HG03469 (cell line): ENCODE measurements at regions not wholly inside any gene's neighbourhood (a gene's known extent, or its start where the extent isn't known, plus 50 kb on each side); places are given as distances from the start of the nearest gene placed in this dataset.
"Not testable (repeated sequence)": the region's sequence is repeated elsewhere in the genome, so short reads cannot be mapped to it uniquely, and the experiment has no call there.

Experiments
- ATAC-seq: cut with Tn5 transposase; IDR thresholded peaks from one replicate; pipeline ENCODE4 v1.9.1; 2021; ENCODE audit warnings: mild to moderate bottlenecking, moderate library complexity, moderate number of reproducible peaks; ENCODE audit not compliant: unreplicated experiment

DNA sequence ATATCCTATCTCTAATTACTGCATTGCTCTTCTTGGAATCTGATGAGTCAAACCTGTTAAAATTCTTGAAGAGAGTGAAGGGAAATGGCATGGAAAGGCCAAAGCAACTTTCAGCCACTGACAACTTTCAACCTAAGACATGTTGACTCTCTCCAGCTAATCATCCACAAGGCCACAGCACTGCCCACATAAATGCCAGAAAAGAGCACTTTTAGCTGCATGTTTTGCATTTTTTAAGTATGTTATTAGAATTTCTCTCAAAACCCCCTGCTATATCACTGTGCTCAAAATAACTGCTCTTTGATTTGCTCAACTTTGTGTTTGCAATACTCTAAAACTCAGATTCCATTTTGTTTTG, 352.5 kb downstream of the ADGRL2 start:
- ATAC-seq = no peak

DNA sequence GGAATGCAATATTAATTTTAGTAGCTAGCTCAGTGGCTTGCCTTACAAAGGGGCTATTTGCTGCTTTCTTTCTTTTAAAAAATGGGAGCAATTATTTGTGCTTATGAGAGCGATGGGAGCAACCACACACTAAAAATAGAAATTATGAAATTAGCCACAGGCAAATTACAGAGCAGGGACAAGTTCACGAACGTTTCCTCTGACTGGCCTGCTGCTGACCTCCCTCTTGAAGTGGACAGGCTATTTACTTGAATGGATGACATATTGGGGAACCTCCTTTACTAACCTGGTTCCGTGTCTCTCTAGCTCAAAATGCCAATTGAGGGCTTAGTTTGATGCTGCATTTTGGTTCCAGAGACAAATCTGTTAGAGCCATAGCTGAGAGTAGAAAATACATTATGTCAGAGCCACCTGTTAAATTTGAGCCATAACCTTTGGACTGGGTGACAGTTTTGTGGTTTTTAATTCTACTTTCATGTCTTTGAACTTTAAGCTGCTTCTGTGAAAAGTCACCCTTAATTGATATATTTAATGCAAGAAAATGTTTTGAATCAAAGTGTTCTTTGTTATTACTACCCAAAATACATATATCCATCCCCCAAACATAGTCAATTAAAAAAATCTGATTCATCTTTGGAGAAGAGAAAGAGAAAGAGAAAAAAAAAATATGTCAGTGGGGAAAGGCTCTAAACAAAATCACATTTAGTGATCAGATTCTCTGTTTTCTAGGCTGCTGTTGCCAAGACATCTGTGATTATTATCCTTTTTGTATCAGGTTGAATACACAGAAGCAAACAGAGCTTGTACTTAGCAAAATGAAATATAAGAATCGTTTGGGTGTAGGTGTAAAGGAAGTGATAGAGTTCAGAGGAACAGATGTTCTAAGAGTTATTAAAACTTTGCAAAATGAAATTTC, 351.9 kb downstream of the ADGRL2 start:
- no peak for ATAC-seq

DNA sequence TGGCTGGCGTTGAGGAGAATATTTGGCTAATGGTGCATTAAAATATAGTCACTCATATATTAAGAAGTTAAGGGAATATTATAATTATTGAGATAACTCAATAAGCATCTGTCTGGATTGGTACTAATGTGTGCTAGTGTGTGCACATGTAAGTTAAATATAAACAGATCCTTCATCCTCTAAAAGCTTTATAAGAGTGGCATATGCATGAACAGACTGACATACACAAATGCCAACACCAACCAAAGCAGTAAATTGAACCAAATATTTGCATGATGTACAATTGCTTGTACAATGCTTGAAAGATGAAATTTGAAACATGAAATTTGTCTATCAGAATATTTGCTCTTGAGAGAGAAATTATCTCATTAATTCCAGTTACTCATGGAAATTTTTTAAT, 344.9 kb downstream of the ADGRL2 start:
- no peak for ATAC-seq

DNA sequence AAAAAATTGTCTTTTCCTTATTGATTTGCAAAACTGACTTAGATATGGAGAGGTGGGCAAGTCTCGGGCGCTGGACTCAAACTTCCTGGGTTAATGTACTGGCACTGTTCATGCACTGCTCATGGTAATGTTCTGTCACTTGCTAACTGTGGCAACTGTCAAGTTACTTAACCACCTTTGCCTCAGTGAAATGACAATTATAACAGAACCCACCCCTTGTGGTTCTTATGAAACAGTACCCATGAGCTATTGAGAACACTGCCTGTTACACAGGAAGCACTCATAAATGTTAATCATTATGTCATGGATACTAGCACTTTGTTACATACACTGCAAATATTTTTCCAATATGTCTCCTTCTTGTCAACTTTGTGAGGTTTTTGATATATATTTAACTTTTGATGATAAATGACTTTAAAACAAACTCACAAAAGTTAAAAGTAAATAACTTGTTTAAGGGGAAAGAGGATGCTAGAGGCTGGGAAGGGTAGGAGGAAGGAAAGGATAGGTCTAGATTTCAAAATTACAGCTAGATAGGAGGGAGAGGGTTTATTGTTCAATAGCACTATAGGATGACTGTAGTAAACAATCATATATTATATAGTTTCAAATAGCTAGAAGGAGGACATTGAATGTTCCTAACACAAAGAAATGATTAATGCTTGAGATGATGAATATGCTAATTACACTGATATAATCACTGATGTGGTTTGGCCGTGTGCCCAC, 342.5 kb downstream of the ADGRL2 start:
- ATAC-seq = no peak

DNA sequence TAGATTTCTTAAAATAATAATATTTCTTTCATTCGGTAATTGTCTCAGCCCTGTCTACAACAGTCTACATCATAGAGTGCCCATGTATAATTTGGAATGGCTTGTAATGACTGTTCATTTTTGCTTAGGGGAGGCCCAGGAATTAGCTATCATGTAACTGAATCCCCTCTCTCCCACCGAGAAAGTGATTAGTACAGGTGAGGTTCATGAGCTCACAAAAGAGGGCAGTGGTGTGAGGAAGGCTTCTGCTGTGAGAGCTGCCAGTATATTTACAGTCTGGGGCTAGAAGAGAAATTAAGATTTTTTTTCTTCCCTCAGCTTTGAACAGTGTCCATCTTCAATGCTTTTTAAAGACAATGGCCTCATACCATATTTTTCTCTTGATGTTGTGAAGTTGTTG, 340.7 kb downstream of the ADGRL2 start:
- ATAC-seq = no peak

DNA sequence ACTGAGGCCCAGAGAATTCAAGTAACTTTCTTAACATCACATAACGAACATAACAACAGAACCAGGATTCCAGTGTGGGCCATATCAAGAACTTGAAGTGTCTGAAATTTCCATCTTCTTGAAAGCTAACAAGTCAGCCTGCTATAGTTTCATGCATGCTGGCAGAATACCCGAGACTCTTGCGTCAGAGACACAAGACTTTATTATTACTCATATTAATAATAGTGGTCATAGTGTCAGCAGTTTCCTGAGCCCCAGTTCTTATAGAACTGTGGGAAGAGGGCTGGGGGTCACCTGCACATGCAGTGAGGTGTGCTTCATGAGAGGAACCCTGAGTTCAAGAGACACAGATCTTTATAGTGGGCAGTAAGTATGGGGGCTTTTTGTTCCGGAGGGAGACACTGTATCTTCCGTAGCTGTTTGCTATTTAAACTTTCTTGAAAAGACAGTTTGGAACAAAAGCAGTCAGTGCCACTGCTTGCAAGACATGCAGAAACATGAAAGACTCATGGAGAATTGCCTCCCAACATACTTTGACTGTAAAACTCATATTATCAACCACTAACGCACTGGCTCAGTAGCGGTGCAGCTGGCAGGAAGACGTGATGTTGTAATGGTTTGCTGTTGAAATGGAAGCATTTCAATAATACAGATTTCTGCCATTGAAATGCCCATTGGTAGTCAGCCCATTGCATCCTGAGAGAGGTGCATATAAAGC, 339.2 kb downstream of the ADGRL2 start:
- ATAC-seq = no peak

DNA sequence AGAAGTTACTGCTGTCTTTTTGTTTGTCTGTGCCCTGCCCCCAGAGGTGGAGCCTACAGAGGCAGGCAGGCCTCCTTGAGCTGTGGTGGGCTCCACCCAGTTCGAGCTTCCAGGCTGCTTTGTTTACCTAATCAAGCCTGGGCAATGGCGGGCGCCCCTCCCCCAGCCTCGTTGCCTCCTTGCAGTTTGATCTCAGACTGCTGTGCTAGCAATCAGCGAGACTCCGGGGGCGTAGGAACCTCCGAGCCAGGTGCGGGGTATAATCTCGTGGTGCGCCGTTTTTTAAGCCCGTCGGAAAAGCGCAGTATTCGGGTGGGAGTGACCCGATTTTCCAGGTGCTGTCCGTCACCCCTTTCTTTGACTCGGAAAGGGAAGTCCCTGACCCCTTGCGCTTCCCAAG, 335.6 kb downstream of the ADGRL2 start:
- not testable (repeated sequence) for ATAC-seq

DNA sequence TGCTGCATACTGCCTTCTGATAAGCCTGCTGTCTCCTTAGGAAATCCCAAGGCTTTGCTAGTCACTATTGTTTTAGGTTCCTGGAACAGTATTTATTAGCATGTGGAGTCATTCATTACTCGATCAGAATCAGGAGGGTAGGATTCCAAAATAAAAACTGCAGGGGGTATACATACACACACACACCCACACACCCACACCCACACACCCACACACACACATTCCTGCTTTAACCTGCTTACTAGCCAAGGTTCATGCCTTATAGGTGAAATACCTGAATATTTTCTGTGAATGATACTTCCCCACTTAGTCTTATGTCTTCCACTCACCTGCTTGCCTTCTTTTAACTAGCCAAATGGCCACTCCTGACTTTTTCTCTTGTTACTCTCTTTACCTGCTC, 325.1 kb downstream of the ADGRL2 start:
- no peak for ATAC-seq

DNA sequence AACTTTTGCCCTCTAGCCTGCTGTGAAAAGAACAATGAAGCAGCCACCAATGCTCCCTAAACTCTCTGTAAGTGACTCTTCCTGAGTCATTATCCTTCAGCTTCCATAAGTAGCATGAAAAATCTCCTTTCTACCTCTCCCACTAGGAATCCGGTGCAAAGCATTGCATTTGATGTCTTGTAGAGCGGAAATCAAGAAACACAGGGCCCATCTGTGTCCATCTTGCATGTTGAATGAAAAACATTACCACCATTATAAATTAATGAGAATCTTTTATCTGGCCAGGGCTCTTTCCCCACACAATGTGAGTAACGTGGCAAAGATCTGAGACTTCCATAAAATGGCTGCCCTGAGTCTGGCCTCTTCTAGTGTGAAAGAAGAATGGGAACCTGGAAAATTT, 324.4 kb downstream of the ADGRL2 start:
- no peak for ATAC-seq

DNA sequence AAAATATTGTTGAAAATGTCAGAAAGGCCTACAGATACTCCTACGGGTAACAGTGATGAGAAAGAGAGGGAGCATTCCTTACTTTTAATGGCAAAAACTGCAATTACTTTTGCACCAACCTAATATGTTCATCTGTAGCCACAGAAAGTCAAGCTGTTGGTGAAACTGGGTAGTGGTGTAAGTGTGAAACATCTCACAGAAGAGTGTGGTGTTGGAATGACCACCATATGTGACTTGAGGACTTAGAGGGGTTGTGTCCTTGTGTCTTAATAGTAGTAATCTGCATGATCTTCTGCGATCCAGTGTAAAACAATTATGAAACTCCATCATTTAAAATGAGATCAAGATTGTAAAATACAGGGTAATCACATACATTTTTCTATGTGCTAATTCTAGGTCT, 320.7 kb downstream of the ADGRL2 start:
- ATAC-seq = no peak

DNA sequence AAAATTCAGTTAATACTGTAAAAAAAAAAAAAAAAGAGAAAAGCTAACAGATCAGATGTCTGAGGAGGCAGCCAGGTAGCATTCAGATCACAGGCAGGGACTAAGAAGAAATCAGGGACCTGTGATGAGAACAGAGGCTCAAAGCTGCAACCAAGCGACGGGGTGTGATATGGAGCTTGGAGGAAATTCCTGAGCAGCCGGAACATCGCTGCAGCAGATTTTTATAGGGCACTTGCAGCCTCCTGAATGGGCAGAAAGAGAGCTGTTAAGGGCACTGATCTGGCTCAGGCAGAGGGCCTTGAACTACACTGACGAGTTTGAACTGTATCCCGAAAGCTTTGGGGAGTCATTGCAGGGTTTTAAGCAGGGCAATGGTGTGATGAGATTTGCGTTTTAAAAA, 315.4 kb downstream of the ADGRL2 start:
- no peak for ATAC-seq

DNA sequence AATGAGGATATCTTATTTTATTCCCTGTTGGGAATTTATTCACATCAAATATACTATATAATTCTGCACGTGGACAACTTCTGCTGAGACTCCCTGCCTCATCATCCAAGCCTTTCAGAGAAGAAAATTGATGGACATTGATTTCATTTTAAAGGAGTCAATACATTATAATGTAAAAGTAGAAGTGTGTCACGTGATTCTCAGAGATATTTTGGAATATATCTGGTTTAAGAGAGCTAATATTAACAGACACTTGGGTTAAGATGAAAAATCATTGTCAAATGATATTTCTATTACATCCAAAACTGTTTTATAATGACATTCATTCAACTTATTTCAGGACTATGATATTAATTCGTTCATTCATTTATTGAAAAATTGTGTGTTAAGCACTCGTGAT, 314.2 kb downstream of the ADGRL2 start:
- ATAC-seq = no peak

DNA sequence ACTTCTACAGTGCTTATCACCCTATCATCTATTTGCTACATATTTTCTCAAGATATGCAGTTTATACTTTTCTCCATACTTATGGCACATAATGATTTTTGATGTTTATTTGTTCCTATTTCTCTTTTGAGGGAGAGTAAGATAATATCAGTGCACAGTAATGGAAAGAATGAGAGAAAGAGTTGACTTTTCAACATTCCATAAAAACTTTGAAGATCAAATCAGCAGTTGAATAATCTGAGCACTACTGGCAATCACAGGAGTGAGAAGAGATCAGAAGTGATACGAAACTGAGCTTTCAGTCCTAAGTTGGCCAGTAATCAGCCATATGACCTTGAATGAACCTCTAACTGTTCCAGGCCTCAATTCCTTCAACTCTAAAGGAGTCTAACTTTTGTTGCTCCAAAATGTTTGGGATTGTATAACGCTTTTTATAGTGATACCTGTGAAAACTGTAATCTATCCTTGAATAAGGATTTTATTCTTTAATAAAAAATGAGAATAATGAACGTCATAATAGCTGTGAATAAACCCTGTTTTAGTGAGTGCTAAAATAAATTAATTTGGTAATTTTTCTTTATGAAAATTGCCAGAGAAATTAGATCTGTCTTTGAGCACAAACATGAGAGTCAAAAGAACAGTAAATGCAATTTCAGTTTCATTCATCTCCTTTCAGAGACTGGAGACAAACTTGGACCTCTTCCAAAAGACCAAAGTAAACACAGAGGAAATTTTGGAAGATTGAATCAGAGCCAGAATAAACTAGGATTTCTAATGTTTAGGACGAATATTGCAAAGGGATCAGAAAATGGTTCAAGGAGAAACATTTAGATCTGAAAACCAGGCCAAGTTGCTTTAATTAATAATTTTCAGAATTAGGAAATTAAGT, 309.9 kb downstream of the ADGRL2 start:
- no peak for ATAC-seq

DNA sequence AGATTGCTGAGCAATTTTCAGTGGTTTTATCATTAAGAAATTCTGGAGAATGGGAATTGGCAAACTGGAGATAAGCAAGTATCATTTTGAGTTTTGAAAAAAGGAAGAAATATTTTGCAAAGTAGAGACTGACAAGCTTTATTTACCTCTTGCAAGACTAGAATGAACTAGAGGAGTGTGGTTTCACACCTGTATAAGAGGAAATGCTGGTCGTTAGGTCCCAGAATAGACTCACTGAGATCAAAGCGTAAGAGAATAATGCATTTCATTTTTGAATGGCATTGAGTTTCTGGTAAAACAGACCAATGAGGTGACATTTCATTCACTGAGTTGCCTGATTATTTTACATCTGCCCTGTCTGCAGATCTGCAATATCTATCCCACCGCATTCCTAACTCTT, 308.1 kb downstream of the ADGRL2 start:
- ATAC-seq = no peak

DNA sequence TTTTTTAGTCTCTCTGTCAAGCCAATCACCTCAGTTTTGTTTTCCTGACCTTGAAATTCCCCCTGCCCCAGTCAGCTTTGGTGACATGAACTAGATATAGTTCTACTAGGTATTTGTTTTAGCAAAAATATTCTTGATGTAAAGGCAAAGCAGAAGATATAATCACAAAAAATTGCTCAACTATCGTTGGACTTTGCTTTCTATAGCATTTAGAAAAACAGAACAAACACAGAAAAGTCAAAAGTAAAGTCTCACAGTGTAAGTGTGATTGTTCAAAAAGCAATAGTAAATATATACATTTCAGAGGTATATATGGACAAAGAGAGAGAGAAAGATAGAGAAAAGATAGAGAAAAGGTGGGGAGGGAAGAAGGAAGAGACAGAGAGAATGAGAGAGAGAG, 305.9 kb downstream of the ADGRL2 start:
- ATAC-seq = no peak

DNA sequence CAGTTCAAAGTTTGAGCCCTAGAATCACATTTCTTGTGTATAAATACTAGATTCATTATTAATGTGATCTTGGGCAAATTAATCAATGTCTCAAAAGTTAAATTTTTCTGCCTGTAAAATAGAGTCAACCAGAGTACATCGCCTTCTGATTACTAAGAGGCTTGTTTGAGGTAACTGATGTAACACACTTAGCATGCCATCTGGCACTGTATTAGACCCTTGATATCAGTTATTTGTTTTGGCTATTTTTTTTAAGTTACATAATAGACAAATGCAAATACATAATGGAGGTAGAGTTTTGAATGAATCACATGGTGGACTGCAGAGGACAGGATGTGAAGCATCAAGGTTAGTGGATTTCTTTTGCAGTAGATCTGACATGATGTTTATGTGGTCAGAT, 298.4 kb downstream of the ADGRL2 start:
- no peak for ATAC-seq

DNA sequence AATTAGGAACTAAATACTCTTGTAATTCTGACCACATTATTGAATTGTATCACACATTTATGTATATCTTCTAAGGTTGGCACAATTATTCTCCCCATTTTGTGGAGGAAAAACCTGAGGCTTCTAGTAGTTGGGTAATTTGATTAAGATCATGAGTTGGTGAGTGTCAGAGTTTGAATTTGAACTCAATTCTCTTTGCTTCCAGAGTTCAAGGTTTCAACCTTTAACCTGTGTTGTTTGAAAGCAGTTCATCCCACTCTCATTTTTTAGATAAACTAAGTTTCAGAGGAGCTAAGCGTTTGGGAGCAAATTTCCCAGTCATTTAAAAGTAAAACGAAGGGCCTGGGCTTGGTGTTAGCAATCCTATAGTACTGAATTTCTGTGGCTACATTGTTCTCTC, 293.4 kb downstream of the ADGRL2 start:
- ATAC-seq = no peak

DNA sequence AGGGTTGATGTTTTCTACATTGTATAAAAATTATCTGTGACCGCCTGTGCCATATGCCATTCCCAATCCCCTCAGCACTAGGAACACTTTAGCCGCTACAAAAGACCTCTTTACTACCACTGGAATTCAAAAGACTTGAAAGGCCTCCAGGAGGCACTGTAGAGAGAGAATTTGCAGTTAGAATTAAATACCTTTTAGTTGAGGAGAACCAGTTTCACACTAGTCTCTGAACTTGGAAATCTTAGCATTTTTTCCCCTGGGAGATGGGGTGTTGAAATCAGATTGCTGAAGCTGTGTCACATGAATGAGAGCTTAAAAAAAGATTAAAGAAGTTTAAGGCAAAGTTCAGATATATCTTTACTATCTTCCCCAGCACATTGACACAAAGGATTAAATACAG, 291.0 kb downstream of the ADGRL2 start:
- no peak for ATAC-seq

DNA sequence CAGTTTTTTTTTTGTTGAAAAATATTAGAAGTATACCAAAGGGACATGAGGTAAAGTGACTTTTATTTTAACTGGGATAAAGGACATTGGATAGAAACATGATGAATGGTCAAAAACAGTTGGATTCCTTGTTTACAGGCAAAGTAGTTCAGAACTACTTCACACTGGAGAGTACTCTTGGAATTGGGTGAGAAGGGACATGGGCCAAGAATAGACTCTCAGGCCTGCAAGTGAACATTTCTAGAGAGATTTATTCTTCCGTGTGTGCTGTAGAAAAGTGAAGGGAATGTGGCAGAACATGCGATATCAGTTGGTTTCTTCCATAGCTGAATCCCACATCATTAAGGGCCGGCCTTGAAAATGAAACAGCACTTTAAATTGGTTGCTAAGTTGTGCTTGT, 290.5 kb downstream of the ADGRL2 start:
- no peak for ATAC-seq

DNA sequence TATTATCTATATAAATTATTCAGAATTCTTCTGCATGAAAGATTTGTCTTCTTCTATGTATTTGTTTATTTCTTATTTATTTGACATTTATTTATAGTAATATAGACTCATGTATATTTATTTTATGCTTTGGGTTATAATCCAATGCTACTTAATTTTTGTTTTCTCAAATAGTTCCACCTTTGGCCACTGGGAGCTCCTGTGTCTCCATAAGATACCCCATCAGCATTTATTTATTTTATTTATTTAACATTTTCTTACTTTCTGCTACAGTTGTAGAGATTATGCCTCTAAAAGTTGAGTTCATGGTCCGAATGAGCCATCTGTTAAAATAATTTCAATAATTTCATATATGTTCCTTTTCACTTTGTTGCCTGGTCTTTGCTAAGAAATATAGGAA, 289.4 kb downstream of the ADGRL2 start:
- no peak for ATAC-seq

DNA sequence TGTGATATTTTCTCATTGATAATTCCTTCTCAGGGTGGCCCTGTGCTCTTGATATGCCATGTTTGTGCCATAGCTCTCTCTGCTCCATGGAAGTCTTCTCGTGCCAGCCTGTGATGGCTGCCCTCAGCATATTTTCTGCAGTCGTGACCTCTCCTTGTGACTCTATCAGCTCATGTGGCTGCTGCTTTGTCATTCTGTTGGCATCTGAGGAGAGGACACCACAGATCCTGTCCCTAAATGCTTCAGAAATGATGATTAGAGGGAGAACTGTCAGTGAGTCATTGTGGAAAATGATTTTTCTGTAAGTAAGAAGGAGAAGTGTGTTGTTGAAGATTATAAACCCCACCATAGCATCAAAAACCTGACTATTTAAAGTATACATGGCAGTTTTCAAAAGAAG, 286.0 kb downstream of the ADGRL2 start:
- ATAC-seq = no peak
